GM12878 (cell line): ENCODE measurements at regions not wholly inside any gene's neighbourhood (a gene's known extent, or its start where the extent isn't known, plus 50 kb on each side); places are given as distances from the start of the nearest gene placed in this dataset.

Experiments
- ATAC-seq: fragments of 200-7000 bp; cut with Tn5 transposase; 3 replicates; pipeline ENCODE4 v1.9.1; 2020; ENCODE audit warnings: mild to moderate bottlenecking, moderate library complexity
- BruUV-seq: library from RNA; stranded (reverse); fragments of 400-500 nt; replicated peaks from 2 replicates; lab custom pipeline; 2021; lab: Mats Ljungman, UMichigan
- CTCF ChIA-PET: fragments of 300-600 bp; sonication (Branson Sonifier 250); formaldehyde crosslinking; extraction: SDS; loops from one replicate; lab custom pipeline; 2021; ENCODE audit warnings: inconsistent platforms; lab: Yijun Ruan, JAX
- POLR2A ChIA-PET: fragments of 350-600 bp; formaldehyde crosslinking; extraction: SDS; loops from one replicate; lab custom pipeline; 2021; ENCODE audit warnings: inconsistent platforms; lab: Charles Lee
- RAD21 ChIA-PET: fragments of 300-600 bp; sonication (Branson Sonifier 250); formaldehyde crosslinking; loops from one replicate; lab custom pipeline; 2023; ENCODE audit warnings: antibody characterized with exemption; ENCODE audit not compliant: unreplicated experiment; lab: Charles Lee
- SMC1A ChIA-PET: fragments of 300-600 bp; sonication (Branson Sonifier 250); formaldehyde crosslinking; loops from one replicate; lab custom pipeline; 2023; ENCODE audit not compliant: unreplicated experiment, uncharacterized antibody; lab: Charles Lee
- DNase-seq: peaks from one replicate; pipeline ENCODE4 v3.0.0-alpha.2; 2011; ENCODE audit warnings: low read depth, low spot score
- FAIRE-seq: peaks from 3 replicates; lab custom pipeline; 2011; peaks lifted over from hg19 to GRCh38; lab: Jason Lieb, UNC
- H2AFZ ChIP-seq: 2 replicates; pipeline ENCODE4 v1.6.0; 2011; ENCODE audit warnings: low read depth, low read length, control low read depth; ENCODE audit not compliant: control insufficient read depth
- H3K27ac ChIP-seq: 2 replicates; pipeline ENCODE4 v1.5.1; 2011; ENCODE audit warnings: control low read depth; ENCODE audit not compliant: control insufficient read depth, insufficient read depth
- H3K27me3 ChIP-seq, 2 experiments: replicated peaks in 1 of 2; 2 replicates each; pipeline versions ENCODE4 v1.6.0 to v1.6.1; 2011; ENCODE audit warnings: low read length in 1 of 2; ENCODE audit not compliant: control insufficient read depth in 2 of 2, insufficient read depth in 2 of 2
- H3K36me3 ChIP-seq, 2 experiments: 2 replicates each; pipeline ENCODE4 v1.5.1; 2011; ENCODE audit warnings: low read length in 1 of 2; ENCODE audit not compliant: control insufficient read depth in 2 of 2, insufficient read depth in 2 of 2
- H3K4me1 ChIP-seq: 2 replicates; pipeline ENCODE4 v1.6.1; 2011; ENCODE audit warnings: mild to moderate bottlenecking, low read length, moderate library complexity, mixed read lengths; ENCODE audit not compliant: control insufficient read depth, insufficient read depth
- H3K4me2 ChIP-seq: 2 replicates; pipeline ENCODE4 v1.6.0; 2011; ENCODE audit warnings: control low read depth; ENCODE audit not compliant: control insufficient read depth, insufficient read depth
- H3K4me3 ChIP-seq: fragments of 200-600 bp; sonication (generic); 2 replicates; pipeline ENCODE4 v1.5.1; 2016
- H3K79me2 ChIP-seq: 2 replicates; pipeline ENCODE4 v1.6.0; 2011; ENCODE audit warnings: low read length; ENCODE audit not compliant: control insufficient read depth, insufficient read depth
- H3K9ac ChIP-seq: 2 replicates; pipeline ENCODE4 v1.8.0; 2011; ENCODE audit warnings: low read length, control low read depth, mixed read lengths; ENCODE audit not compliant: control insufficient read depth, insufficient read depth
- H3K9me3 ChIP-seq: replicated peaks from 3 replicates; pipeline ENCODE4 v1.5.1; 2011; ENCODE audit warnings: mild to moderate bottlenecking, low read length; ENCODE audit not compliant: control insufficient read depth, insufficient read depth
- H4K20me1 ChIP-seq: 2 replicates; pipeline ENCODE4 v1.6.0; 2011; ENCODE audit not compliant: control insufficient read depth, insufficient read depth
- CBX5 ChIP-seq: sonication (generic); IDR thresholded peaks from 2 replicates; pipeline ENCODE4 v1.6.1; 2016; ENCODE audit warnings: low read depth, moderate library complexity, mild to moderate bottlenecking, inconsistent platforms
- EGR1 ChIP-seq, 2 experiments: IDR thresholded peaks; 1 replicate in 1 of 2; 2 replicates in 1 of 2; pipeline ENCODE4 v1.6.1; 2011 to 2012; ENCODE audit warnings: low read depth in 2 of 2, low read length in 2 of 2, borderline replicate concordance in 1 of 2, mild to moderate bottlenecking in 1 of 2, moderate library complexity in 1 of 2
- FOXM1 ChIP-seq: IDR thresholded peaks from 2 replicates; pipeline ENCODE4 v1.6.1; 2012; ENCODE audit warnings: low read depth, mild to moderate bottlenecking, inconsistent platforms, low read length, moderate library complexity
- MEF2A ChIP-seq: IDR thresholded peaks from 2 replicates; pipeline ENCODE4 v1.6.1; 2011; ENCODE audit warnings: low read depth, mild to moderate bottlenecking, low read length, moderate library complexity; ENCODE audit not compliant: insufficient read depth
- MLLT1 ChIP-seq: fragments of 450-650 bp; IDR thresholded peaks from 2 replicates; pipeline ENCODE4 v1.6.1; 2016; ENCODE audit warnings: mild to moderate bottlenecking
- NFXL1 ChIP-seq: fragments of 450-650 bp; IDR thresholded peaks from 2 replicates; pipeline ENCODE4 v1.6.1; 2017; ENCODE audit warnings: antibody characterized with exemption, mild to moderate bottlenecking, borderline replicate concordance
- NR2C1 ChIP-seq: fragments of 450-650 bp; IDR thresholded peaks from 2 replicates; pipeline ENCODE4 v1.6.1; 2017; ENCODE audit warnings: antibody characterized with exemption, mild to moderate bottlenecking, moderate library complexity
- POLR2A ChIP-seq: IDR thresholded peaks from 2 replicates; pipeline ENCODE4 v1.6.1; 2011; ENCODE audit warnings: low read depth, mild to moderate bottlenecking, low read length
- STAT1 ChIP-seq: fragments of 450-650 bp; conservative IDR thresholded peaks from 2 replicates; pipeline ENCODE4 v1.6.1; 2014; ENCODE audit warnings: antibody characterized with exemption, mild to moderate bottlenecking
- TCF12 ChIP-seq: IDR thresholded peaks from 2 replicates; pipeline ENCODE4 v1.6.1; 2011; ENCODE audit warnings: low read depth, mild to moderate bottlenecking, low read length
- YBX1 ChIP-seq: fragments of 450-650 bp; IDR thresholded peaks from 2 replicates; pipeline ENCODE4 v1.6.1; 2016; ENCODE audit warnings: antibody characterized with exemption
- WGBS: methylation state at CpG from one replicate; pipeline ENCODE4 v1.1.6; 2016; ENCODE audit warnings: low lambda C conversion rate; ENCODE audit not compliant: insufficient replicate concordance, insufficient coverage; ENCODE audit errors: missing lambda C conversion rate; 5-methylcytosine and 5-hydroxymethylcytosine counted together
- in situ Hi-C: fragments of 300-500 bp; cut with MboI; formaldehyde crosslinking; loops from 9 replicates; pipeline ENCODE4 v1.14.3; 2018; ENCODE audit warnings: mixed read lengths
- intact Hi-C: fragments of 100-400 bp; cut with micrococcal nuclease; formaldehyde crosslinking; loops from one replicate; pipeline ENCODE4 v1.14.2; 2022; ENCODE audit not compliant: unreplicated experiment

DNA sequence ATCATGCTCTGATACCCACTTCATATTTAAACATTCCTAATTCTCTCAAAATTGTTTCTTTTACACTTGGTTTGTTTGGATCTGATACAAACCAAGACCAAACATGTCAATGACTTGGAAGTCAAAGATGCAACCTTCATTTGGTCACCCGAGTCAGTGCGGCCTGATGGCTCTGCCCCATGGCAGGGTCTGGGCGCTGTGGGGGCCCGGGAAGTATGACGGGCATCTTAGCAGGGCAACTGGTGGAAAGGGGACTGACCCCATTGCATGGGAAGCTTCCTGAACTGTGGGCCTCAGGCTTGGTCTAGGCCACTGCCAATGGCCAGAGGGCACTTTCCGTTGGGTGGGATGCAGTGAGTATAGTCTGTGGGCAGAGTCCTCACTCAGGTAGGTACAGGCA lies 178.0 kb downstream of the KATNIP start:
- POLR2A ChIA-PET: no interaction called here
- BruUV-seq: no TSS peak
- intact Hi-C loops (no loop called here), in situ Hi-C loops (no loop called here)
- Histone ChIP-seq H3K4me2 (no peak overlapping the region), H3K9ac (no peak overlapping the region), H3K4me1 (no peaks in the 10 kb centered on the region), H3K9me3 (no peaks in the 10 kb centered on the region), H3K27me3 (no peaks in the 10 kb centered on the region), H4K20me1 (no peaks in the 10 kb centered on the region), H3K4me3 (no peak overlapping the region)
- CTCF ChIA-PET: no interaction called here
- no peak for ATAC-seq
- SMC1A ChIA-PET: no interaction called here
- 87% methylated on average over 6 of the region's 6 CpGs for WGBS
- TF ChIP-seq TCF12 (no peak), MLLT1 (no peak), FOXM1 (no peak), EGR1 (IDR thresholded peaks at IDR 0.05; ENCODE audit: borderline replicate concordance in 1 of 2, low read depth in 2 of 2, low read length in 2 of 2) (no peak), STAT1 (no peak), POLR2A (no peak), YBX1 (no peak), NFXL1 (no peak), CBX5 (no peak), MEF2A (no peak), NR2C1 (no peak)
- TF ChIP-seq, all 136 proteins: peak for 0
- no peak for DNase-seq
- no peaks in the 10 kb centered on the region for H3K36me3 ChIP-seq
- RAD21 ChIA-PET: no interaction called here
- no peak overlapping the region for H3K27ac ChIP-seq
- FAIRE-seq: no peak
- no peak overlapping the region for H2AFZ ChIP-seq
- no peaks in the 10 kb centered on the region for H3K79me2 ChIP-seq
